IMR-90 (cell line): ENCODE measurements at regions not wholly inside any gene's neighbourhood (a gene's known extent, or its start where the extent isn't known, plus 50 kb on each side); places are given as distances from the start of the nearest gene placed in this dataset.

ENCODE experiments used
- ATAC-seq: fragments of 200-7000 bp; cut with Tn5 transposase; 2 replicates; pipeline ENCODE4 v1.9.1; 2020; ENCODE audit warnings: low read depth, mild to moderate bottlenecking, moderate library complexity
- BruUV-seq: library from RNA; stranded (reverse); fragments of 400-500 nt; replicated peaks from 2 replicates; lab custom pipeline; 2021; lab: Mats Ljungman, UMichigan
- CTCF ChIA-PET: fragments of 300-600 bp; formaldehyde crosslinking; extraction: SDS; loops from one replicate; lab custom pipeline; 2021; ENCODE audit warnings: antibody characterized with exemption; lab: Yijun Ruan, JAX
- POLR2A ChIA-PET: fragments of 300-600 bp; sonication (Branson Sonifier 250); formaldehyde crosslinking; loops from one replicate; lab custom pipeline; 2022; ENCODE audit warnings: antibody characterized with exemption; ENCODE audit not compliant: unreplicated experiment; lab: Charles Lee
- DNase-seq: peaks from one replicate; pipeline ENCODE4 v3.0.0; 2013
- H2AFZ ChIP-seq: replicated peaks from 2 replicates; pipeline ENCODE3; 2013; ENCODE audit warnings: low read length, mild to moderate bottlenecking; ENCODE audit not compliant: poor library complexity
- H2AK5ac ChIP-seq: 2 replicates; pipeline ENCODE4 v1.6.1; 2013; ENCODE audit warnings: low read depth, low read length, inconsistent platforms
- H2AK9ac ChIP-seq: replicated peaks from 2 replicates; pipeline ENCODE3; 2013; ENCODE audit warnings: mild to moderate bottlenecking, low read depth, low read length, moderate library complexity; ENCODE audit not compliant: poor library complexity
- H2BK120ac ChIP-seq: 2 replicates; pipeline ENCODE4 v1.6.1; 2013; ENCODE audit warnings: low read depth, low read length, inconsistent platforms
- H2BK15ac ChIP-seq: 3 replicates; pipeline ENCODE4 v1.6.1; 2013; ENCODE audit warnings: low read depth, low read length, inconsistent platforms
- H2BK20ac ChIP-seq: 2 replicates; pipeline ENCODE4 v1.6.1; 2013; ENCODE audit warnings: low read depth, mild to moderate bottlenecking, inconsistent platforms, low read length, moderate library complexity
- H2BK5ac ChIP-seq: 2 replicates; pipeline ENCODE4 v1.6.1; 2013; ENCODE audit warnings: mild to moderate bottlenecking, low read depth, low read length, inconsistent platforms; ENCODE audit not compliant: poor library complexity, severe bottlenecking
- H3K14ac ChIP-seq: replicated peaks from 2 replicates; pipeline ENCODE4 v1.6.1; 2013; ENCODE audit warnings: low read depth, low read length, inconsistent platforms
- H3K18ac ChIP-seq: 2 replicates; pipeline ENCODE4 v1.6.1; 2013; ENCODE audit warnings: low read depth, low read length, control low read depth
- H3K23ac ChIP-seq: 2 replicates; pipeline ENCODE4 v1.6.1; 2013; ENCODE audit warnings: low read depth, low read length, inconsistent platforms
- H3K27ac ChIP-seq: 2 replicates; pipeline ENCODE4 v1.5.1; 2013; ENCODE audit warnings: mild to moderate bottlenecking, control low read depth, low read length; ENCODE audit not compliant: insufficient read depth
- H3K27me3 ChIP-seq: 2 replicates; pipeline ENCODE4 v1.6.1; 2013; ENCODE audit warnings: low read length; ENCODE audit not compliant: control insufficient read depth, insufficient read depth
- H3K36me3 ChIP-seq: 2 replicates; pipeline ENCODE4 v1.6.1; 2013; ENCODE audit warnings: low read length, mixed read lengths; ENCODE audit not compliant: control insufficient read depth, insufficient read depth
- H3K4ac ChIP-seq: 2 replicates; pipeline ENCODE4 v1.6.1; 2013; ENCODE audit warnings: low read depth, low read length, inconsistent platforms
- H3K4me1 ChIP-seq: 2 replicates; pipeline ENCODE4 v1.6.1; 2013; ENCODE audit warnings: low read length, mixed read lengths; ENCODE audit not compliant: control insufficient read depth, insufficient read depth
- H3K4me2 ChIP-seq: 2 replicates; pipeline ENCODE4 v1.6.1; 2013; ENCODE audit warnings: low read depth, mild to moderate bottlenecking, control low read depth, low read length, moderate library complexity
- H3K4me3 ChIP-seq: 2 replicates; pipeline ENCODE4 v1.5.1; 2013; ENCODE audit warnings: low read depth, mild to moderate bottlenecking, control low read depth, low read length, moderate library complexity; ENCODE audit not compliant: insufficient read depth
- H3K56ac ChIP-seq: 2 replicates; pipeline ENCODE4 v1.6.1; 2013; ENCODE audit warnings: low read length, inconsistent platforms; ENCODE audit not compliant: insufficient read depth; ENCODE audit errors: extremely low read depth
- H3K79me1 ChIP-seq, 2 experiments: 2 replicates each; pipeline ENCODE4 v1.6.1; 2013; ENCODE audit warnings: low read length in 2 of 2, inconsistent platforms in 1 of 2, low read depth in 1 of 2
- H3K9ac ChIP-seq: 2 replicates; pipeline ENCODE4 v1.6.1; 2013; ENCODE audit warnings: low read depth, low read length, control low read depth
- H3K9me1 ChIP-seq: 2 replicates; pipeline ENCODE4 v1.6.1; 2013; ENCODE audit warnings: low read length, inconsistent platforms; ENCODE audit not compliant: insufficient read depth
- H3K9me3 ChIP-seq: 2 replicates; pipeline ENCODE4 v1.6.1; 2013; ENCODE audit warnings: low read length; ENCODE audit not compliant: control insufficient read depth, insufficient read depth
- H4K20me1 ChIP-seq: 2 replicates; pipeline ENCODE4 v1.6.1; 2013; ENCODE audit warnings: low read length, inconsistent platforms; ENCODE audit not compliant: insufficient read depth
- H4K5ac ChIP-seq: 2 replicates; pipeline ENCODE4 v1.6.1; 2013; ENCODE audit warnings: mild to moderate bottlenecking, low read depth, low read length, control low read depth
- H4K8ac ChIP-seq, 2 experiments: 2 replicates each; pipeline ENCODE4 v1.6.1; 2013; ENCODE audit warnings: low read depth in 2 of 2, low read length in 2 of 2, control low read depth in 1 of 2, inconsistent platforms in 1 of 2
- H4K91ac ChIP-seq: 2 replicates; pipeline ENCODE4 v1.6.1; 2013; ENCODE audit warnings: low read depth, low read length, inconsistent platforms; ENCODE audit not compliant: insufficient read depth
- FOS ChIP-seq: fragments of 150-350 bp; IDR thresholded peaks from 2 replicates; pipeline ENCODE4 v1.6.1; 2016; ENCODE audit warnings: low read depth, low read length
- RFX5 ChIP-seq: IDR thresholded peaks from 2 replicates; pipeline ENCODE4 v1.8.0; 2012; ENCODE audit warnings: low read depth, mild to moderate bottlenecking, low read length, moderate library complexity
- SMC3 ChIP-seq: fragments of 150-350 bp; IDR thresholded peaks from 2 replicates; pipeline ENCODE4 v1.6.1; 2016; ENCODE audit warnings: low read depth, mild to moderate bottlenecking, antibody characterized with exemption, low read length, moderate library complexity
- WGBS, 2 experiments: methylation state at CpG; one replicate each; pipeline versions ENCODE4 v1.1.5 to v1.1.7; 2013; ENCODE audit warnings: missing lambda C conversion rate in 2 of 2; ENCODE audit not compliant: insufficient read length in 1 of 2; ENCODE audit errors: extremely low coverage in 2 of 2; 5-methylcytosine and 5-hydroxymethylcytosine counted together
- dilution Hi-C: fragments of 300-500 bp; cut with HindIII; formaldehyde crosslinking; loops from one replicate; pipeline ENCODE4 v1.14.3; 2018; ENCODE audit warnings: low sequenced_read_pairs; ENCODE audit not compliant: unreplicated experiment
- in situ Hi-C: fragments of 300-500 bp; cut with MboI; formaldehyde crosslinking; loops from 3 replicates; pipeline ENCODE4 v1.14.3; 2019; ENCODE audit warnings: low sequenced_read_pairs, inconsistent platforms, mixed read lengths
- intact Hi-C: fragments of 100-400 bp; cut with micrococcal nuclease; formaldehyde crosslinking; loops from 2 replicates; pipeline ENCODE4 v1.10.0; 2022

DNA sequence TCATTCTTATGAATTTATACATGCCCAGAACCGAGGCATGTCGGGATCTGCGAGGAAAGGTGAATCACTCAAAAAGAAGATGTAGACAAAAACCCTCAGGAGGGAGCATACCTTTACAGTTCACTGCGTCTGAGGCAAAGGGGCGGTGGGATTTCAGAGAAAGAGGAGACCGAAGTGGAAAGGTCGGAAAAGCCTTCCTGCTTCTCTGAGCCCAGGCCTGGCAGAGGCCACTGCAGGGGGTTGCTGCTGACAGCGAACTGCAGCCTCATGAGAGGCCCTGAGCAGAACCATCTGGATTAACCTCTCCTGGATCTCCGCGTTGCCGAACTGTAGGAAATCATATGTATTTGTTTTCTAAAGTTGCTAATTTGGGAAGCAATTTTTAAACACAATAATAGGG, 713.1 kb upstream of the SOX11 start:
- H3K27ac ChIP-seq, result no peak overlapping the region
- no peaks in the 10 kb centered on the region for H4K20me1 ChIP-seq
- dilution Hi-C loops, result no loop called here
- no peak overlapping the region for H4K91ac ChIP-seq
- WGBS, 2 experiments, result no CpG with 5 or more reads among the region's 11 CpGs
- no peak overlapping the region for H3K4ac ChIP-seq
- H2BK120ac ChIP-seq, result no peak overlapping the region
- no peak overlapping the region for H3K23ac ChIP-seq
- H3K36me3 ChIP-seq, result no peaks in the 10 kb centered on the region
- no peak overlapping the region for H2BK15ac ChIP-seq
- in situ Hi-C loops, result no loop called here
- no peak overlapping the region for H3K14ac ChIP-seq
- ATAC-seq (no peak), DNase-seq (no peak)
- no peak overlapping the region for H3K4me2 ChIP-seq
- no peak overlapping the region for H2AFZ ChIP-seq
- H3K56ac ChIP-seq, result no peak overlapping the region
- no peak overlapping the region for H3K9ac ChIP-seq
- H3K4me1 ChIP-seq, result no peaks in the 10 kb centered on the region
- H3K9me1 ChIP-seq, result no peaks in the 10 kb centered on the region
- no peak overlapping the region for H2AK5ac ChIP-seq
- intact Hi-C loops, result no loop called here
- no peak for TF ChIP-seq FOS
- no peak for TF ChIP-seq RFX5
- TF ChIP-seq SMC3, result no peak
- no peak overlapping the region for H4K5ac ChIP-seq
- no peak overlapping the region for H2BK5ac ChIP-seq
- H4K8ac ChIP-seq, result no peak overlapping the region
- no TSS peak for BruUV-seq
- H3K18ac ChIP-seq, result no peak overlapping the region
- ChIA-PET POLR2A (no interaction called here), CTCF (no interaction called here)
- no peak overlapping the region for H2BK20ac ChIP-seq
- H3K9me3 ChIP-seq, result peaks cover 14% of the 10 kb centered on the region
- no peak overlapping the region for H2AK9ac ChIP-seq
- no peaks in the 10 kb centered on the region for H3K27me3 ChIP-seq
- H3K4me3 ChIP-seq, result no peak overlapping the region
- no peaks in the 10 kb centered on the region for H3K79me1 ChIP-seq
